ENCODE measurements at regions not wholly inside any gene's neighbourhood (a gene's known extent, or its start where the extent isn't known, plus 50 kb on each side); places are given as distances from the start of the nearest gene placed in this dataset.

DNA sequence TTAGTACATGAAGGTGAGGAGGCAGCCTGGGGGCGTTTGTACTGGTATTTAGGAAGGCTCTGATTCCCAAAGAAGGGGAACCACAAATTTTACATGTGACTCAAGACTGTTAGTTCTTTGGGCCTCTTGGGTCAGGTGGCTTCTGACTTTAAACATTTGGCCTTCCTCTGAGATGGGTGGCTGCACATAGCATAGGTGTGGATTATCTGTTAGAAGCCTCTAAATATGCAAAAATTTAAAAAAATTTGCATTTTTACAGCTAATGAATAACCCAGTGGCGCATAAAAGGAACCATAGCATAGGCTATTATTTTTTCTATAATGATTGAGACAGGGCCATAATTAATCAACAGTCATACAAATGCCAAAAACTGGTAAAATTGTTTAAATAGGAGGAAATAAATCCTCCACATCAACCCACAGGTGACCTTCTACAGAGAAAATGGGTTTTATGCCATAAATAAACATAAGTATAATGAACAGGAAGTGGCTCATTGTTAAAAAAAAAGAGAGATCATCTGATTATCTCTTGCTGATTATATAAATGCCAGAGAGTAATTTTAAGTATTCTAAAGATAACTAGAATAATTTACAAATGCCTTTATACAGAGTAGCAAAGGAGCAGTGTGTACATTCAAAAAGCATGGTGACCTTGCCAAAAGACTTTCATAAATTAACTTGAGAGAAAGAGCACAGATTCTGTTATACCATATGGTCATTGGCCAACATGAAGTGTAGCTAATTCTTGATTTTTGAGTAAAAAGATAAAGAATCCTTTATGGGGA is 284.2 kb upstream of the ATP2B1 start:
- DNase-seq (ENCODE audit: low read depth), result no peak

DNA sequence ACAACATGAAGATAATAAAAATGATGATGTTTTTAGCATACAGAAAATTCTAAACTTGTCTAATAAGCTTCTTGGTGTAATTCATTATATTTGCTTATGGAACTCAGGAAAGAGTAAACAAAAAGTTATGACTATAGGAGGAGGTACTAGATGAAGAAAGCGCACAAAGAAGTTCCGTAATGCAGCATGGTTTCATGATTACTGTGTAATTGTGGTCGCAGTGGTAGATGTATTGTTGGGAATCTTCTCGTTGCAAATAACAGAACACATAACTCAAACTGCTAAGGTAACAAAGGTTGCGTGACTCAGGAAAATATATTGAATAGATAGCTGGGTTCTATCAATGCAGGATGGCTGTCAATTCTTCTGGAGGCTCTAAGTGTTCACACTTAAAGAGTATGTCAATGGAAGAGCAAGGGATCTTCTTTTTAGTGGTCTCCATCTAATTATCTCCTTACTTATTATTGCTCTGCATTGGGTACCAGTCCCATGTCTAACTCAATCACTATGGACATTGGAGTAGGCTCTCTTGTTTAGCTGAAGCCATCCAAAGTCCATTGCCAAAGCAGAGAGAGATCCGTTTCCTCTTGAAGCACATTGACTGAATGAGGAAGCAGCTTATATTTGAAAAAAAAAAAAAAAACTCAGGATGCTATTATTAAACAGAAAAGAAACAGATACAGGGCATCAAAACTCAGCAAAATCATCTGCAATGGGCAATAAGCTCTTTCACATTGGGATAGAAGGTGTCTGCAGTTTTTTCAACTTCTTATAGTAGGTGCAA is 283.4 kb upstream of the ATP2B1 start:
- no peak for DNase-seq (ENCODE audit: low read depth)

DNA sequence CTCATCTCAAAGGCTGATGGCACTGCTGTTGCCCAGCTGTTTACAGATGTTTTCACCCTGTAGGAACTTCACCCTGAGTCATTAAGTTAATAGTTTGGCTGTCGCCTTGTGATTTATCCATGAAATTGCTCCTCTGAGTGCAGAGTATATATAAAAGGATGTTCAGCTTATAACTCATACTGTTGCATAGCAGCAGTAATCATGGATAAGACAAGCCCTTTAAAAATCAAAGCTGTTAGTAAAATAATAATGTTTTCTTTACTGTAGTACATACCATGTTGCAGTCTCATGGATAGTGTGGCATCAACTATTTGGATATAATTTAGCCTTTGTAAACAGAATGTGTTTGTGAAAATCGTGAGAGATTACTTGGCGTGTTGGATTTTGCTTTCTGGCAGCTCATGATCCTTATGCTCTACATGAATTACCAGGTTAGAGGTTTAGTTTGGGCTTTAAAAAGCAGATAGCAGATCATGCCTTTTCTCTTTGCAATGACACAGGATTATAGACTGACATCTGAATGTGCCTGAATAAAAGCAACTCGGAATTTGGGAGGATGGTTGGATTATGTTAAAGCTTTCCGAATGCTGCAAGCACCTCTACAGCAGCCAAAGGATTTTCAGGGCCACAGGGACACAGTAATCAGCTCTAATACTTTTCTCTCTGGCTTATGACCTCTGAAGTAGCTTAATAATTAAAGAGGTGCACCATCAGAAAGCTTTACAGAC is 279.7 kb upstream of the ATP2B1 start:
- no peak for DNase-seq (ENCODE audit: low read depth)

DNA sequence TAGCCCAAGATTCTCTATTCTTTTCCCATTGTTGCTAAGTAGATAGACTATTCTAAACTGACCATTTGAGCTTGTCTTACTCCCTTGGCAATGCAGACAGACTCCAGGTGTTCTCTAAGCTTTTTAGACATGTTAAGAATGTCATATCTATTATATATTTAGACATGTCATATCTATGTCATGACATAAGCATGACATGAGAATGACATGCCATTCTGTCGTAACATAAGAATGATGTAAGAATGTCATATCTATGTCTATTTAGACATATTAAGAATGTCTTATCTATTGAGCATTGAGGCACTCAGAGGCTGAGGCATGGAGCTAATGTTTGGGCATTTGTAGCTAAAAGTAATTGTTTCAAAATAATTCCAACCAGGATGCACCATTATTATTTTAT is 277.3 kb upstream of the ATP2B1 start:
- no peak for DNase-seq (ENCODE audit: low read depth)

DNA sequence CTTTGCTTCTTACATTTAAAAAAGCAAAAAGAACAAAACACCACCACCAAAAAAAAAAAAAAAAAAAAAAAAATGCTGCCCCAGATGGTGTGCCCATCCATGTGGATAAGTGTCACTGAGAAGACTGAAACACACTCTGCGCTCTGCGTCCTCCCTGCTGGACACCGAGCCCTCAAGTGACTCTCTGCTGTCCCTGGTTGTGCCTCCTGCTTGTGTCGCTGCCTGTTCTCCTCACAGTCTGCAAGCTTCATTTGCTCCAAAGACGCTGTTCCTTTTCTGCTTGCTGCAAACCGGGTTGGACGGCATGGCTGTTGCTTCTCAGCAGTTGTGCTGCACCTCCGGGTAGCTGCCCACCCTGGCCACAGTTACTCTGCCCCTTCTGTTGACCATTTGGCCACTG is 276.2 kb upstream of the ATP2B1 start:
- no peak for DNase-seq (ENCODE audit: low read depth)

DNA sequence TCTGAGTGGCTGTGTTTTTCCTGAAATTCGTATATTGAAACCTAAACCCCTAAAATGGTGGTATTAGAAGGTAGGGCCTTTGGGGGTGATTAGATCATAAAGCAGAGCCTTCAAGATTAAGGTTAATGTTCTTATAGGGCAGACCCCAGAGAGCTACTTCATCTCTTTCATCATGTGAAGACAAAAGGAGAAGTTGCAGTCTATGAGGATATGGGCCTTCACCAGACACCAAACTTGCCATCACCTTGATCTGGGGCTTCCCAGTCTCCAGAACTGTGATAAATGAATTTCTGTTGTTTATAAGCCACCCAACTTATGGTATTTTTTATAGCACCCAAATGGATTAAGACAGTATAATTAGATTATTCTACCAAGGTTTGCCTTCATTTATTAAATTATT is 275.0 kb upstream of the ATP2B1 start:
- no peak for DNase-seq (ENCODE audit: low read depth)

DNA sequence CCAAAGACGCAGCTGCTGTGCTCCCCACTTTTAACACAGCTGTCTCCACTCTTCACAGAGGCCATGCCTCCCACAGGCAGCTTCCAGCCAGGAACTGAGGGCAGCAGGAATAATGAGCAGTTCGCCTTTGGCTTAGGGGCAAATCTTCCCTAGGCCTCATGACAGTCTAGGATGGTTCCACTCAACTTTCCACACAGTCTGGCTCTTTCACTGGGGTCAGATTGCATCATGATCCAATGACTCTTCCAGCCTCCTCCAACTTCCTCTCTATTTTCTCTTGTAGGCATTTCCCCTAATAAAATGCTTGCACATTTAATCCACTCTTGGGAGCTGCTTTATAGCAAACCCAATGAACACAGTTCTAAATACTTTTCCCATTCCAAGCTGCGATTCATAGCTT is 271.6 kb upstream of the ATP2B1 start:
- DNase-seq (ENCODE audit: low read depth), result no peak

DNA sequence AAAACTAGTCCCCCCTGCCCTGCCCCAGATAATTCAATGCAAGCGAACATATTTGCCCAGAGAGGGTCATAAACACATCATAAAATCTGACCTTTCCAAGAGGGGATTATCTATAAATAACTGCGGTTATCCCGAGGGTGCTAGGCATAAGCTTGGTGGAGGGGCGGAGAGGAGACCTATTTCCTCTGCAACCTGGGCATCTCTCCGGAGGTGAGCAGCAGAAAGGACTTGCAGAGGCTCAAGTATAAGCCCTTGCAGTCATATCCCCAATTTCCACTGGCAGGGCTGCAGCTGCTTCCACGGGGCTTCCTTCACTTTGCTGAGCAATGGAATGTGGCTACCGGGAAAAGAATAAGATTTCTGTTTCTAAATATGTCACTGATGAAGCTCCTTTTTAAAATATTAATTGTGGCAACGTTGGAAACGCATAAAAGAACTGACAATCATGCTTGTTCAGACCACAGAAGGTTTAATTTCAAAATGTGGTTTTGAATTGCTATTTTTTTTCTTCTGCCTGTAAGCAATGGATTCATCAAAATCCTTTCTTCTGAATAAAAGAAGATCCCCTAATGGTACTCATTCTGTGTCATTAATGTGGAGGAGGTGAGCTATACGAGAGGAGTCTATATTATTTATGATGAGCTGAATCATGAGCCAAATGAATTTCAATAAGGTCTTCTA is 268.9 kb upstream of the ATP2B1 start:
- no peak for DNase-seq (ENCODE audit: low read depth)

DNA sequence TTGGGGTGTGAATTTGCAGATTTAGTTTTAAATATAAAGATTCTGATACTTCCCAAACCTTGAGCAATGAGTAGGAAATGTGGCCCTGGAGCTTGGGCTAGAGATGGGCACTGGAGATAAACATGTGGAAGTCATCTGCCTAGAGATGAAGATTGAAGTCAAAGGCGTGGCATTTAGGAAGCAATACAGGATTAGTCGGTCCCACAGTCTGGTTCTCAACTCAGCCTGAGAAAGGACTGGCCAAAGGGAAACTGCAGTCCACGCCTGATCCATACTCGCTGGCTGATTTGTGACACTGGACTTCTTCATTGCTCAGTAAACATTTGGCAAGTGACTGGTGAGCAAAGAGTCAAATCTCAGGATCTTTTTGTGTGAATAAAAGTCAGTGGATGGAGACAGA is 268.2 kb upstream of the ATP2B1 start:
- no peak for DNase-seq (ENCODE audit: low read depth)

DNA sequence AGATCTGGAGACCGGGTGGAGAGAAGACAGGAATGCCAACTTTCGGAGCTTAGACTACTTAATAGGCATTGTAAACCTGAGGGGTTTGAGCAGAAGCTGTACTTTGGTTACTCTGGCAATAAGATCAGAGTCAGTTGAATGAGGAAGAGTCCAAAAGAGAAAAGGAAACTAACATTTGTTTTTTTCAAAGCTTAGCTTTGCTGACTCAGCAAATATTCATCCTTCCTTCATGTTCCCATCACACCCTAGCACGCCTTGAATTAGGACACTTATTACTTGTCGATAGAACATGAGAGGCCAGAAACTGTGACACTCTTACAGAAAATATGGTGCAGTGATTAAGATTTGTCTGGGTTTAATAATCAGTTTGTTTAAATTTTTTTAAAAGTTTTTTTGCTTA is 266.9 kb upstream of the ATP2B1 start:
- DNase-seq (ENCODE audit: low read depth), result no peak

DNA sequence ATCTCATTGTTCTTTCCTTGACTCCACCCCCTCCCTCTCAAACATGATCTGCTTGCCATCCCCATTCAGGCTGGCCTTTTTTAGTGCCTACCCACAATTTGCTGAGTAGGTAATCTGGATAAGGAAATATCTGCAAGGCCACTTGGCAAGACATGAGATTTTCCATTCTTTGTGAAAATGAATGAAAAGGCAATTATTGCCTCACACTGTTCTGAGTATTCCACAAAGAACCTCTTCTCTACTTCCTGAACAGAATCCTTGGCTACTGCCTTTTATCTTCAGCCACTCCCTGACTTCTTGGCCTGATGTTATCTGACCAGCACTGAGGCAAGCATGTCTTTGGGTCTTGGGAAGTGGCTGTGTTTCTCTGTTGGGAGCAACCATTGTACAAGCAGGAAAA is 263.2 kb upstream of the ATP2B1 start:
- no peak for DNase-seq (ENCODE audit: low read depth)

DNA sequence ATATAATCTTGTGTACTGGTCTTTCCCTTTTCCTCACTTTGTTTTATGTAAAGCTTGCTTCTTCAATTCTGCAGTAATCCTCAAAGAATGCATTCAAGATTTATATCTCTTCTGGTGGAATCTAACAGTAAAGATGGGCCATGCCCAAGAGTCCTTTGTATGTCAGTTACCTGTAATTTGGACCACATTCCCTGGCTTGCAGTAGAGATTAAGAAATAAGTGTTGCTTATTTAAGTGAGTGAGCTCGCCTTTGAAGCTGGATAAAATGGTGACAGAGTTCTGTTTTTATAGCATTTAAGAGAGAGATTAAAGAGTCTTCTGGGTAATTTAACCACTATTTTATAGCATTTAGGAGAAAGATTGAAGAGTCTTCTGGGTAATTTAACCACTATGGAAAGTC is 262.1 kb upstream of the ATP2B1 start:
- DNase-seq (ENCODE audit: low read depth), result no peak

DNA sequence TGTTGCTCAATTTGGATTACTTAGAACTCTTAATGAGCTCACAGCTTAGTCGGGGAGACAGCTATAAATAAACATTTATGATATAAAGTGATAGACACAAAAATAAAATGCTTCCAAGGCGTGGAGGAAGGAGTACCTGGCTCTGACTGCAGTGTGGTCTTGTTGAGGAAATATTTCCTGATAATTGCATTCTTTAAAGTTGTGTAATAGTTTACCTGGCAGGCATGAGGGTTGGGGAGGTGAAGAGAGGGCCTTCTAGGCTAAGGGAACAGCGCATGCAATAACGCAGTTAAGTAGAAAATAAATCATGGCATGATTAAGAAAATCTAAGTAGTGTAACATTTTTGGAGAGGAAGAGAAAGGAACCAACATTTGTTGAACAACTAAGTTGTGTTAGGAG is 260.5 kb upstream of the ATP2B1 start:
- no peak for DNase-seq (ENCODE audit: low read depth)

DNA sequence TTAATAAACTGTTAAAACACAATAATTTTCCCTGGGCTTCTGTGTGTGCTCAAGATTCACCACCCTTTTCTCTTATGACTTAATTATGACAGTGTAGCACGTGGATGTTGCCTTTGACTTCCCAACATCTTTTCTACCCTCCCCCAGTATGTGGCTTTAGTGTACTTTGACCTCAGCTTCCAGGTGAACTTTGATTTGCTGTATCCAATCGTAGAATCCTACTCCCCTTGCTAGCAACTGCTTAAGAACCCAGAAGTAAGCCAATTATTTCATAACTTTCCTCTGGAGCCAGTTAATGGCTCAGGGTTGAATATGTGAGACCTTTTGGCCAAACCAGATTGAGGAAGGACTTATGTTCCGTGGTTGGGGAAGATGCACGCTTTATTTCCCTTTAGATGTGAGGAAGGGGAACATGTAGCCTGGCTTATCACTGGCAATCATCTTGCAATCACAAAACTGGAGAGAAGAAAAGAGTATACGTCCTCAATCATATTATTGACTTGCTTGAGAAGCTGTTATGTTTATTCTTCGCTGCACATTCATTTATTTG is 259.6 kb upstream of the ATP2B1 start:
- no peak for DNase-seq (ENCODE audit: low read depth)

DNA sequence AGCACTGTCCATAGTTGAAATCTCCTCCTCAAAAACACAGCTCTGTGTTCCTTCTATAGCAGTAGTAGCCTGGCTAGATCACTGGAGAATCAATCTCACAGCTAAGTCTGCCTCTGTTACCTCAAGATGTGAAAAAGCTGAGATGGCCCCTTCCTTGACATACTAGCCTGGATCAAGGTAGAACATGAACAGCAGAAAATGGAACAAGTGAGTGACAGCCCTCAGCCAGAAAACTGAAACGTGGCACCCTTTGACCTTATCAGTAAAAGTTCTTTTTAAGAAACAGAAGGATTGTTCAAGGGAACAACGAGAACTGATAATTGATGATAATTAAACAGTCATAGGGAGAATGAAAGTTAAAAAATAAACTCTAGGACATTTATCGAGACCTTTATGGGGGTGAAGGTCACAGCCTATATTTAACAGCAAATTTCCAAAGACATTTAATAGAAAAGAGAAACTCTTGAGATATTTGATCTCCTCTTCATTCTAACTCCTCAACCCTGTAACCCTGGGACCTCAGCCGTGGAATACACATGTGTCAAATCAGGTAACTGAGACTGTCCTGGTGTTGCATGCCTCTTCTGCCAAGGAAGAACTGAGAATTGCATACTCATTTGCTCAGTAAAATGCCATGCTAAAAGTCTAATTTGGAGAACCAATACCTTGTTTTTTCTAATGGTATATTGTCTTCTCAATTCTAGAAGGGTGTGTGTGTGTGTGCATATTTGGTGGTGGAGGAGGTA is 258.0 kb upstream of the ATP2B1 start:
- DNase-seq (ENCODE audit: low read depth), result no peak

DNA sequence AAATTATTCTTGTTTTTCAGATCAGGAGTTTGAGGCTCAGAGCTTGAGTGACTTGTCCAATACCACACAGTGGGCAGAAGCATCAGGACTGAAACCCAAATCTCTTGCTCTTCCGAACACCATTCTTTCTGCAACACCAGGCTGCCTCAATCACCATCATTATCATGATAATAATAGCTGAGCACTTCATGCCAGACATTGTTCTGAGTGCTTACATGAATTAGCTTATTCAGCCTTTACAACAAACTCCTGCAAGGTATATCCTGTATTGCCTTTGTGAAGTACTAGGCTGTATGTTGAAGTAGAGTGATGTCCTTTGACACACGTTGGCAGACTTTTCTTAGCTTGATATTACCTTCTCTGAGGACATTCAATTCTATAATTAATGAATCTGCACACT is 257.4 kb upstream of the ATP2B1 start:
- no peak for DNase-seq (ENCODE audit: low read depth)

DNA sequence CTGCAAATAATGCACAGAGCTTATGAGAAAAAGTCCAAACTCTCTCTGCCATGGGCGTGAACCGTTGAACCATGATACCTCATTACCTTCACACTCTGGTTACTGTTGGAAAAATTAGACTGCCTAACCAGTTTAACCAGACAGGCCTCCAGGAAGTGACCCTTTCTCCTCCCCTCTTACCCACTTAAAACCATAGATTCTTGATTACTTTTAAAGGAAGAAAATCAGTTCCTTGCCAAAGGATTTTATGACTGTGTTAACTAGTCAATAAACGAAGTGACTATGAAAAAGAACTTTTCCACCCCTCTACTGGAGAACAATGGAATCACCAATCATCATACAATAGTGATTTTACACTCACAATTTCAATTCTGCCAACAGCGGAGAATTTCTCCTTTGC is 254.0 kb upstream of the ATP2B1 start:
- DNase-seq (ENCODE audit: low read depth), result no peak

DNA sequence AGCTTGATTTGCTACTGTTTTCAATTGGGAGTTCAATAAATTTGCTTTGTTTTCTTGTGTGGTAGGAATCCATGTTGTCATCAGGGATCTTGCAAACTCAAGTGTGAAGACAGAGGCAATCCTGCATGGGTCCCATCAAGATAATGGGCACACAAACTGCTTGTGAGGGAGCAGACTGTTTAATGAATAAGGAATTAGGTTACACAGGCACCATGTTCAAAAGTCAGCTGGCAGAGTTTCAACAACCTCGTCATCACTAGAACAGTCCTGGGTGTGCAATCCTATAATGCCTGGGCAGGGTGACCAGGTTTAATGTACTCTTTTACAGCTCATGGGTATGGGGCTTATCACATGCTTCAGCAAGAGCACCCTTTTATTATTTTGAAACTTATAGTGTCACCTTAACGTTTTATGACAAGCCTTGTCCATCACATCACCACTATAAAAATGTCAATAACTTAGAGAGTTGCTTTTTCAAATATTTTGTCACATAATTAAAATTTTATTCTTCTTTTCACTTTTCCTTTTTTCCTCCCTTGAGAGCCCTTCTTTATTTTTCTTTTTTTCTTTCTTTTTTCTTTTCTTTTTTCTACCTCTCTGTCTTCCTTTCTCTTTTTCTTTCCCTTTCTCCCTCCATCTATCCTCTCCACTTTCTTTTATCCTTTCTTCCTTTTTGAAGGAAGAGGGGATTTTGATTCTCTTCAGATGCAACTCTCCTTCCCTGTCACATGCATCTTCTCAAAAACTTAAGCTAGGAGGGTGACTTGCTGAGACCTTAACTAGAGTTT is 252.2 kb upstream of the ATP2B1 start:
- no peak for DNase-seq (ENCODE audit: low read depth)

DNA sequence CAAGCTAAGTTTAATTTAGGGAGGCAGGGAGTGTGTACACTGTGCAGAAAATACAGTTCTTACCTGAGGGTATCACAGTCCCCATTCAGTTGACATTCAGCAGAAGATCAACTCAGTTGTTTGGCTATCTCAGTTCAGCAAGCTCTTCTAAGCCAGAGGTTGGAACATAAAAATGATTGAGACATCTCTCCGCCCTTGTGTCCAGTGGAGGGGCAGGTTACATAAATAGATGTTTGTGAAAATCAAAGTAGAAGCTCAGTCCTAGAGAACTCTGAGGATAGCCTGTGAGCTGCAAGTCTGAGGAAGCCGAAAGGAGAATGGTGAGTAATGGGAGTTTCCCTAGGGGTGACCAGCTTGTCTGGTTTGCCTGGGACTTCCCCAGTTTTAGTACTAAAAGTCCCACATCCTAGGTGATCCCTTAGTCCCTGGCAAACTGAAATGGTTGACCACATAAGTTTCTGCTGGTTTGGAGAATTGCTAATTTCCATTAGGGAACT is 251.4 kb upstream of the ATP2B1 start:
- no peak for DNase-seq (ENCODE audit: low read depth)

DNA sequence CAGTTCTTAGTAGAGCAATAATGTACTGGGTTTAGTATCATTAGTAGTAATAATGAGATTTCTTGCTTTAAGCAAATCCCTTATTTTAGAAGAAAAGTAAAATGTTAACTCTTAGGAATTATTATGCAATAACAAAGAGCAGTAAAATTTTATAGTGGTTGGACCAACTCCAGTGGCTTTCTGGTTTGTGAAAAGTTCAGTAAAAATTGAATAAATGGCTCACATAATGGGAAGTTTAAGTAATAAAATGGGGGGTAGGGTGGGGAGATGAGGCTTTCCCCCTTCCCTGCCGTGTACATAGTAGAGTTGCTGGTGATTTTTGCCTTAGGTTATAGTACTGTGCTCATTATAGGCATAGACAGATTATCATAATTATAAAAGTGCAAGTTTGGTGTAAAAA is 250.5 kb upstream of the ATP2B1 start:
- DNase-seq (ENCODE audit: low read depth), result no peak

Measured in non-pigmented ciliary epithelial cell (primary cell).